CD4-positive, CD25-positive, alpha-beta regulatory T cell (primary cell): ENCODE measurements at regions not wholly inside any gene's neighbourhood (a gene's known extent, or its start where the extent isn't known, plus 50 kb on each side); places are given as distances from the start of the nearest gene placed in this dataset.
"Not testable (repeated sequence)": the region's sequence is repeated elsewhere in the genome, so short reads cannot be mapped to it uniquely, and the experiment has no call there.

Source experiments
- ATAC-seq, 2 donors: fragments of 150-1000 bp; cut with Tn5 transposase; one replicate each; pipeline ENCODE4 v1.10.0; 2021; ENCODE audit warnings: low read depth in 2 of 2, moderate number of reproducible peaks in 2 of 2, moderate library complexity in 1 of 2
- DNase-seq, 3 donors: peaks; one replicate each; pipeline versions ENCODE4 v3.0.0 to v3.0.0-alpha.2; 2012 to 2022; ENCODE audit warnings: mixed read lengths in 1 of 3
- H3K27ac ChIP-seq: one replicate; pipeline ENCODE4 v1.7.0; 2013; ENCODE audit warnings: mild to moderate bottlenecking, low read length; ENCODE audit not compliant: insufficient read depth, poor library complexity, severe bottlenecking
- H3K27me3 ChIP-seq: one replicate; pipeline ENCODE4 v1.7.0; 2013; ENCODE audit warnings: low read length; ENCODE audit not compliant: control insufficient read depth, insufficient read depth
- H3K36me3 ChIP-seq: one replicate; pipeline ENCODE4 v1.7.0; 2013; ENCODE audit warnings: mild to moderate bottlenecking, low read length, moderate library complexity; ENCODE audit not compliant: control insufficient read depth, insufficient read depth
- H3K4me1 ChIP-seq: 2 replicates; pipeline ENCODE4 v1.7.0; 2013; ENCODE audit warnings: mild to moderate bottlenecking, low read length; ENCODE audit not compliant: insufficient read depth, control insufficient read depth, poor library complexity, severe bottlenecking
- H3K4me3 ChIP-seq: one replicate; pipeline ENCODE4 v1.7.0; 2013; ENCODE audit warnings: low read depth, mild to moderate bottlenecking, low read length, moderate library complexity
- H3K9me3 ChIP-seq, 2 experiments: 1 replicate in 1 of 2; 2 replicates in 1 of 2; pipeline ENCODE4 v1.7.0; 2013; ENCODE audit warnings: low read length in 2 of 2, mild to moderate bottlenecking in 1 of 2, moderate library complexity in 1 of 2; ENCODE audit not compliant: control insufficient read depth in 2 of 2
- H3K27ac Mint-ChIP-seq, 3 donors: one replicate each; pipeline ENCODE4 v1.8.0; 2020 to 2022; ENCODE audit warnings: mild to moderate bottlenecking in 3 of 3, mixed read lengths in 3 of 3, moderate library complexity in 2 of 3
- H3K27me3 Mint-ChIP-seq: one replicate; pipeline ENCODE4 v1.8.0; 2022; ENCODE audit warnings: mild to moderate bottlenecking, mixed read lengths
- H3K36me3 Mint-ChIP-seq: one replicate; pipeline ENCODE4 v1.8.0; 2020; ENCODE audit warnings: mixed read lengths
- H3K4me1 Mint-ChIP-seq, 4 donors: one replicate each; pipeline ENCODE4 v1.8.0; 2020 to 2022; ENCODE audit warnings: mixed read lengths in 4 of 4, mild to moderate bottlenecking in 1 of 4
- H3K4me3 Mint-ChIP-seq, 4 donors: one replicate each; pipeline ENCODE4 v1.8.0; 2020 to 2022; ENCODE audit warnings: mild to moderate bottlenecking in 4 of 4, mixed read lengths in 4 of 4, moderate library complexity in 3 of 4
- H3K9me3 Mint-ChIP-seq, 7 donors: one replicate each; pipeline ENCODE4 v1.8.0; 2020 to 2022; ENCODE audit warnings: mixed read lengths in 7 of 7, mild to moderate bottlenecking in 3 of 7, moderate library complexity in 2 of 7

DNA sequence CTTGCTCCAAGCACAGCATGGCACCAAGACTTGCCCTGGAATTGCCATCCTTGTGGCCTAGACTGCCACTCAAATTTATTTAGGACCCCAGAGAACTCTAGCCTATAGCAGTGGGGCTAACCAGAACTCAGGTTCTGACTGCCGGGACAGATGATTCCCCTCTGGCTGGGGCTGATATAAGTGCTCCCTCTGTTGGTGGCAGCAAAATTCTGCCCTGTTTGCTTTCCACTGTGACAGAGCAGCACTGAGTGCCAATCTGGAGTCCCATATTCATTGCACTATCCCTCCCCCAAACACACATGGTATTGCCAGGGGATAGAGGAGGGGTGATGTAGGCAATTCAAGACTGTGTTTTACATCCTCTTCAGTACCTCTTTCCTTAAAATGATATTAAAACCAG, 1081.9 kb downstream of the FAT4 start:
- DNase-seq, result no peak
- no peak overlapping the region for H3K4me3 Mint-ChIP-seq
- no peak for ATAC-seq
- Histone ChIP-seq H3K36me3 (no peaks in the 10 kb centered on the region), H3K27me3 (no peaks in the 10 kb centered on the region), H3K27ac (no peak overlapping the region), H3K4me3 (no peak overlapping the region), H3K9me3 (no peaks in the 10 kb centered on the region), H3K4me1 (no peaks in the 10 kb centered on the region)
- no peaks in the 10 kb centered on the region for H3K4me1 Mint-ChIP-seq
- H3K27ac Mint-ChIP-seq, result no peak overlapping the region
- H3K27me3 Mint-ChIP-seq, result no peaks in the 10 kb centered on the region
- peaks cover 0 to 19% (median 5%) of the 10 kb centered on the region in 7 donors for H3K9me3 Mint-ChIP-seq
- no peaks in the 10 kb centered on the region for H3K36me3 Mint-ChIP-seq

DNA sequence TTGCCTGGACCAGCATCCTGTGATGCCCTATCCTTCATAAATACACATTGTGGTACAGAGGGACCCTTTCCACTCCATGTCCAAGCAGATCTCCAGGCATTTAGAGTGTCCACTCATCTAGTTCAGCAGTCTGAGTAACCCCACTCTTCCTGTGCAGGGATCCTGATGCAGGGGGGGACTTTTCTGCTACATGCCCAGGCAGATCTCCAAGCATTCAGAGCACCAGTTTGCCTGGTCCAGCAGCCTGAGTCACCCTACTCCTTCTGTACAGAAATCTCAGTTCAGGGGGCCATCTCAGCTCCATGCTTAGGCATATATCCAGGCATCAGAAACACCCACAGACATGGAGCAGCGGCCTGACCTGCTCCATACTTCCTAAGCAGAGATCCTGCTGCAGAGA, 1089.8 kb downstream of the FAT4 start:
- Mint-ChIP-seq H3K27me3 (no peaks in the 10 kb centered on the region), H3K4me3 (no peak overlapping the region)

DNA sequence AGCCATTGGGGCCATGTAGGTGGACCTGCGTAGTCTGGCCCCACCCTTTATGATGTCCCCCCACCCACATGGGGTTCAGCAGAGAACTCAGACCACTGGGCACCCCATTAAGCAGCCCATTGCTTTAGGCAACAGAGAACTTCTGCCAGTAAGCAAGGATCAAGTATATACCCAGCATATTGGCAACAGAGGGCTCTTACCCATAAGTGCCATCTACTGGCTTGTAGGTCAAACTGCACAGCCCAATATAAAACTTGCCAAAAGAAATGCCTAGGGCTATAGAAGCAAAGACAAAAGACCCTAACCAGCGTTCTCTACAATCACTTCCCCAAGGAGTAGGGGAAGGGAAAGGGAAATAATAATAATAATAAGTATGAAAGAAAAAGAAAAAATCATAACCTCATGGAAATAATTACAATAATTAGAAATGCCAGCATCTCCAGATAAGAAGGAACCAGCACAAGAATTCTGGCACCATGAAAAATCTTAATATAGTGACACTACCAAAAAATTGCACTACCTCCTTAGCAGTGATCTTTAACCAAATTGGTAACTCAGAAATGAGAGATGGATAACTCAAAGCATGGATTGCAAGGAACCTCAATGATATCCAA, 1090.7 kb downstream of the FAT4 start:
- ATAC-seq, result no peak
- no peaks in the 10 kb centered on the region for H3K4me1 Mint-ChIP-seq

More for the DNA sequence above, 1089.8 kb downstream of the FAT4 start:
- Histone ChIP-seq H3K27me3 (no peaks in the 10 kb centered on the region), H3K36me3 (no peaks in the 10 kb centered on the region), H3K9me3 (peaks cover 0 to 6% of the 10 kb centered on the region in 2 experiments), H3K4me1 (no peaks in the 10 kb centered on the region), H3K27ac (no peak overlapping the region), H3K4me3 (no peak overlapping the region)
- H3K4me1 Mint-ChIP-seq, result no peaks in the 10 kb centered on the region
- DNase-seq (no peak), ATAC-seq (no peak)
- peaks cover 0 to 9% (median 6%) of the 10 kb centered on the region in 7 donors for H3K9me3 Mint-ChIP-seq
- no peak overlapping the region for H3K27ac Mint-ChIP-seq
- H3K36me3 Mint-ChIP-seq, result no peaks in the 10 kb centered on the region

GRCh38 chr4:126409746-126410145, 1095.0 kb downstream of the FAT4 start:
- peaks cover 4 to 23% (median 9%) of the 10 kb centered on the region in 7 donors for H3K9me3 Mint-ChIP-seq
- H3K36me3 ChIP-seq, result no peaks in the 10 kb centered on the region
- peaks cover 0 to 1% (median 0%) of the 10 kb centered on the region in 4 donors for H3K4me1 Mint-ChIP-seq
- H3K4me1 ChIP-seq, result no peaks in the 10 kb centered on the region
- H3K9me3 ChIP-seq, result peaks cover 0 to 6% of the 10 kb centered on the region in 2 experiments
- DNase-seq, result no peak
- no peak overlapping the region for H3K4me3 ChIP-seq
- no peak for ATAC-seq
- H3K27ac ChIP-seq, result no peak overlapping the region
- no peaks in the 10 kb centered on the region for H3K27me3 ChIP-seq
- H3K36me3 Mint-ChIP-seq, result no peaks in the 10 kb centered on the region
- H3K27me3 Mint-ChIP-seq, result no peaks in the 10 kb centered on the region
- no peak overlapping the region for H3K4me3 Mint-ChIP-seq
- H3K27ac Mint-ChIP-seq, result no peak overlapping the region

More for the DNA sequence above, 1090.7 kb downstream of the FAT4 start:
- Mint-ChIP-seq H3K9me3 (peaks cover 0 to 12% (median 6%) of the 10 kb centered on the region in 7 donors), H3K36me3 (no peaks in the 10 kb centered on the region), H3K4me3 (no peak overlapping the region), H3K27ac (no peak overlapping the region), H3K27me3 (no peaks in the 10 kb centered on the region)
- H3K27me3 ChIP-seq, result no peaks in the 10 kb centered on the region
- peaks cover 0 to 6% of the 10 kb centered on the region in 2 experiments for H3K9me3 ChIP-seq
- H3K4me3 ChIP-seq, result no peak overlapping the region
- H3K4me1 ChIP-seq, result no peaks in the 10 kb centered on the region
- no peak for DNase-seq
- H3K36me3 ChIP-seq, result no peaks in the 10 kb centered on the region
- no peak overlapping the region for H3K27ac ChIP-seq

GRCh38 chr4:126411047-126411446, 1096.3 kb downstream of the FAT4 start:
- no peak overlapping the region for H3K4me3 ChIP-seq
- H3K4me1 ChIP-seq, result no peaks in the 10 kb centered on the region
- H3K27ac ChIP-seq, result no peak overlapping the region
- H3K36me3 ChIP-seq, result no peaks in the 10 kb centered on the region
- ATAC-seq (no peak), DNase-seq (no peak)
- Mint-ChIP-seq H3K27ac (no peak overlapping the region), H3K4me1 (peaks cover 0 to 1% (median 0%) of the 10 kb centered on the region in 4 donors), H3K4me3 (no peak overlapping the region), H3K36me3 (no peaks in the 10 kb centered on the region), H3K27me3 (no peaks in the 10 kb centered on the region), H3K9me3 (peaks cover 4 to 23% (median 10%) of the 10 kb centered on the region in 7 donors)
- H3K9me3 ChIP-seq, result peaks cover 0 to 6% of the 10 kb centered on the region in 2 experiments
- H3K27me3 ChIP-seq, result no peaks in the 10 kb centered on the region

- not testable (repeated sequence) for H3K4me3 ChIP-seq, H3K36me3 Mint-ChIP-seq, H3K9me3 ChIP-seq, H3K27ac ChIP-seq, H3K4me1 ChIP-seq, H3K27me3 ChIP-seq, DNase-seq, H3K4me3 Mint-ChIP-seq, H3K27me3 Mint-ChIP-seq, H3K4me1 Mint-ChIP-seq, H3K36me3 ChIP-seq, ATAC-seq, H3K27ac Mint-ChIP-seq
- H3K9me3 Mint-ChIP-seq, result peaks cover 4 to 23% (median 9%) of the 10 kb centered on the region in 7 donors
Measured at GRCh38 chr4:126412310-126412709, 1097.6 kb downstream of the FAT4 start.

DNA sequence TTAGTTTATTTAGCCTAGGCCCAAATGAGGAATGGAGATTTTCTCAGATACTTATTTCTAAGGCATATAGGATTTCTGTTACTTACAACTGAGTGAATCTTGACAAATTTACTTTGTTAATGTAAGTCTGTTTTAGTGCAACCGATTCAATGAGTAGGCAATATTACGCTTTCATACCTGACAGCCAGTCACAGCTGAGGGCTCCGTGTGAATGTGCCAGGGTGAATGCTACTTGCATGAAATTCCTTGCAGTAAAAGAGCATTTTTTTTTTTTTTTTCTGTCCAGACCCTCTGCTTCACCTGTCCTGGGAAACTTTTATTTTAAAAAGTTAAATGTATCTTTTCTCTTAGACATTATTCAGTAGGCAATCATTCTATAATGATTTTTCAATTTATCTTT, 1100.0 kb downstream of the FAT4 start:
- H3K27me3 ChIP-seq, result no peaks in the 10 kb centered on the region
- Mint-ChIP-seq H3K9me3 (peaks cover 2 to 33% (median 11%) of the 10 kb centered on the region in 7 donors), H3K36me3 (no peaks in the 10 kb centered on the region), H3K27me3 (no peaks in the 10 kb centered on the region), H3K4me1 (peaks cover 0 to 1% (median 0%) of the 10 kb centered on the region in 4 donors), H3K27ac (no peak overlapping the region), H3K4me3 (no peak overlapping the region)
- ATAC-seq (no peak), DNase-seq (no peak)
- no peak overlapping the region for H3K27ac ChIP-seq
- no peaks in the 10 kb centered on the region for H3K36me3 ChIP-seq
- H3K4me1 ChIP-seq, result no peaks in the 10 kb centered on the region
- no peaks in the 10 kb centered on the region for H3K9me3 ChIP-seq
- H3K4me3 ChIP-seq, result no peak overlapping the region

GRCh38 chr4:126419266-126419665, 1104.5 kb downstream of the FAT4 start:
- Mint-ChIP-seq H3K27me3 (no peaks in the 10 kb centered on the region), H3K9me3 (peaks cover 1 to 28% (median 12%) of the 10 kb centered on the region in 7 donors), H3K4me1 (no peaks in the 10 kb centered on the region), H3K36me3 (no peaks in the 10 kb centered on the region), H3K27ac (no peak overlapping the region), H3K4me3 (no peak overlapping the region)
- no peaks in the 10 kb centered on the region for H3K4me1 ChIP-seq
- H3K36me3 ChIP-seq, result no peaks in the 10 kb centered on the region
- ATAC-seq (no peak), DNase-seq (no peak)
- no peaks in the 10 kb centered on the region for H3K27me3 ChIP-seq
- H3K27ac ChIP-seq, result no peak overlapping the region
- H3K9me3 ChIP-seq, result peaks cover 0 to 11% of the 10 kb centered on the region in 2 experiments
- no peak overlapping the region for H3K4me3 ChIP-seq
